ENCODE measurements at regions not wholly inside any gene's neighbourhood (a gene's known extent, or its start where the extent isn't known, plus 50 kb on each side); places are given as distances from the start of the nearest gene placed in this dataset.

- TF ChIP-seq ZFX (IDR thresholded peaks at IDR 0.05; ENCODE audit: borderline replicate concordance): no peak
- no peak for TF ChIP-seq CTCF (IDR thresholded peaks at IDR 0.05)
- no peak overlapping the region for H3K27ac ChIP-seq
Measured at GRCh38 chr2:195521589-195521988, 135.4 kb upstream of the SLC39A10 start.

GRCh38 chr2:195520671-195521155 is 136.3 kb upstream of the SLC39A10 start:
- no peak overlapping the region for H3K27ac ChIP-seq
- TF ChIP-seq CTCF (IDR thresholded peaks at IDR 0.05) (no peak), ZFX (IDR thresholded peaks at IDR 0.05; ENCODE audit: borderline replicate concordance) (no peak)

- H3K27ac ChIP-seq: no peak overlapping the region
- TF ChIP-seq CTCF (IDR thresholded peaks at IDR 0.05) (no peak), ZFX (IDR thresholded peaks at IDR 0.05; ENCODE audit: borderline replicate concordance) (no peak)
Measured at GRCh38 chr2:195515551-195515950, 141.5 kb upstream of the SLC39A10 start.

- no peak for TF ChIP-seq ZFX (IDR thresholded peaks at IDR 0.05; ENCODE audit: borderline replicate concordance)
Measured at GRCh38 chr2:195514365-195514764, 142.7 kb upstream of the SLC39A10 start.

GRCh38 chr2:195513119-195513518 is 143.9 kb upstream of the SLC39A10 start:
- TF ChIP-seq ZFX (IDR thresholded peaks at IDR 0.05; ENCODE audit: borderline replicate concordance): no peak
- no peak for TF ChIP-seq CTCF (IDR thresholded peaks at IDR 0.05)
- no peak overlapping the region for H3K27ac ChIP-seq

More at GRCh38 chr2:195514365-195514764, 142.7 kb upstream of the SLC39A10 start:
- H3K27ac ChIP-seq: no peak overlapping the region

- H3K27ac ChIP-seq: no peak overlapping the region
Measured at GRCh38 chr2:195509551-195509950, 147.5 kb upstream of the SLC39A10 start.

GRCh38 chr2:195508139-195508455 is 148.9 kb upstream of the SLC39A10 start:
- no peak for TF ChIP-seq ZFX (IDR thresholded peaks at IDR 0.05; ENCODE audit: borderline replicate concordance)
- TF ChIP-seq CTCF (IDR thresholded peaks at IDR 0.05): no peak
- H3K27ac ChIP-seq: no peak overlapping the region

More at GRCh38 chr2:195509551-195509950, 147.5 kb upstream of the SLC39A10 start:
- TF ChIP-seq ZFX (IDR thresholded peaks at IDR 0.05; ENCODE audit: borderline replicate concordance) (no peak), CTCF (IDR thresholded peaks at IDR 0.05) (no peak)

GRCh38 chr2:195507447-195508138 is 149.4 kb upstream of the SLC39A10 start:
- TF ChIP-seq CTCF (IDR thresholded peaks at IDR 0.05) (no peak), ZFX (IDR thresholded peaks at IDR 0.05; ENCODE audit: borderline replicate concordance) (no peak)
- H3K27ac ChIP-seq: no peak overlapping the region

All from 22Rv1 (cell line).